Caco-2 (cell line): ENCODE measurements at regions not wholly inside any gene's neighbourhood (a gene's known extent, or its start where the extent isn't known, plus 50 kb on each side); places are given as distances from the start of the nearest gene placed in this dataset.

Experiments
- BruUV-seq: library from RNA; stranded (reverse); fragments of 400-500 nt; replicated peaks from 2 replicates; lab custom pipeline; 2021; lab: Mats Ljungman, UMichigan
- CTCF ChIA-PET: fragments of 300-600 bp; sonication (Branson Sonifier 250); formaldehyde crosslinking; loops from one replicate; lab custom pipeline; 2022; ENCODE audit warnings: antibody characterized with exemption; lab: Charles Lee
- POLR2A ChIA-PET: fragments of 300-600 bp; sonication (Branson Sonifier 250); formaldehyde crosslinking; loops from one replicate; lab custom pipeline; 2022; ENCODE audit warnings: antibody characterized with exemption; lab: Charles Lee
- DNase-seq, 2 experiments: peaks; one replicate each; pipeline versions ENCODE4 v3.0.0 to v3.0.0-alpha.2; 2020 to 2022
- H3K27me3 ChIP-seq: replicated peaks from 2 replicates; pipeline ENCODE4 v1.6.0; 2011; ENCODE audit warnings: low read length; ENCODE audit not compliant: control insufficient read depth, insufficient read depth
- H3K36me3 ChIP-seq: 2 replicates; pipeline ENCODE4 v1.5.1; 2011; ENCODE audit warnings: low read length; ENCODE audit not compliant: control insufficient read depth, insufficient read depth
- H3K4me1 ChIP-seq: fragments of 250-450 bp; sonication (Bioruptor Pico); 2 replicates; pipeline ENCODE4 v1.5.1; 2020; ENCODE audit warnings: mild to moderate bottlenecking
- H3K4me3 ChIP-seq: 2 replicates; pipeline ENCODE4 v1.5.1; 2011; ENCODE audit warnings: low read depth, mild to moderate bottlenecking, control low read depth, low read length
- H3K9me3 ChIP-seq: fragments of 250-450 bp; sonication (Bioruptor Pico); 2 replicates; pipeline ENCODE4 v1.5.1; 2020; ENCODE audit warnings: mild to moderate bottlenecking, moderate library complexity
- H3K27ac Mint-ChIP-seq: one replicate; pipeline ENCODE4 v1.8.0; 2022; ENCODE audit warnings: mixed read lengths; ENCODE audit not compliant: unreplicated experiment
- H3K27me3 Mint-ChIP-seq: one replicate; pipeline ENCODE4 v1.8.0; 2022; ENCODE audit warnings: mixed read lengths; ENCODE audit not compliant: insufficient read depth, unreplicated experiment
- H3K36me3 Mint-ChIP-seq: one replicate; pipeline ENCODE4 v1.8.0; 2022; ENCODE audit warnings: mild to moderate bottlenecking, mixed read lengths; ENCODE audit not compliant: insufficient read depth, unreplicated experiment
- H3K4me1 Mint-ChIP-seq: one replicate; pipeline ENCODE4 v1.8.0; 2022; ENCODE audit warnings: low read depth, mixed read lengths; ENCODE audit not compliant: unreplicated experiment
- H3K4me3 Mint-ChIP-seq: one replicate; pipeline ENCODE4 v1.8.0; 2022; ENCODE audit warnings: mild to moderate bottlenecking, moderate library complexity, mixed read lengths; ENCODE audit not compliant: unreplicated experiment
- H3K9me3 Mint-ChIP-seq: one replicate; pipeline ENCODE4 v1.8.0; 2022; ENCODE audit warnings: mixed read lengths; ENCODE audit not compliant: unreplicated experiment
- CTCF ChIP-seq, 2 experiments: fragments of 200-600 bp in 1 of 2; IDR thresholded peaks; 1 replicate in 1 of 2; 2 replicates in 1 of 2; pipeline versions ENCODE4 v1.5.1 to v1.8.0; 2011 to 2022; ENCODE audit warnings: antibody characterized with exemption in 1 of 2, control low read depth in 1 of 2, inconsistent platforms in 1 of 2, low read depth in 1 of 2, low read length in 1 of 2, mild to moderate bottlenecking in 1 of 2, moderate library complexity in 1 of 2; ENCODE audit not compliant: insufficient read depth in 1 of 2, severe bottlenecking in 1 of 2, unreplicated experiment in 1 of 2
- intact Hi-C: fragments of 100-400 bp; cut with micrococcal nuclease; formaldehyde crosslinking; loops from one replicate; pipeline ENCODE4 v1.10.0; 2022; ENCODE audit not compliant: unreplicated experiment

GRCh38 chr17:77388384-77389306 is 247.9 kb downstream of the SEC14L1 start:
- ChIA-PET CTCF (interaction anchor here (0.6 to 1.1 kb wide), 2 partner anchors 36 to 63 kb away, joined by 3 read pairs; no protein-coding TSS in a partner anchor), POLR2A (interaction anchor here (0.5 kb wide), 1 partner anchor 298 kb away, joined by 6 read pairs; no protein-coding TSS in a partner anchor)
- Mint-ChIP-seq H3K9me3 (no peaks in the 10 kb centered on the region), H3K27ac (peak overlapping the region; percentile 79), H3K36me3 (peaks cover 42% of the 10 kb centered on the region), H3K4me1 (peaks cover 65% of the 10 kb centered on the region), H3K4me3 (peak overlapping the region; percentile 31), H3K27me3 (no peaks in the 10 kb centered on the region)
- BruUV-seq: no TSS peak
- peaks cover 78% of the 10 kb centered on the region for H3K4me1 ChIP-seq
- DNase-seq: peak; percentile 26 to 79
- intact Hi-C loops: no loop called here
- TF ChIP-seq CTCF (IDR thresholded peaks at IDR 0.05; ENCODE audit: insufficient read depth in 1 of 2, low read depth in 1 of 2, low read length in 1 of 2, severe bottlenecking in 1 of 2, unreplicated experiment in 1 of 2): no peak
- no peaks in the 10 kb centered on the region for H3K9me3 ChIP-seq
- no peak overlapping the region for H3K4me3 ChIP-seq
- H3K27me3 ChIP-seq: no peaks in the 10 kb centered on the region
- no peaks in the 10 kb centered on the region for H3K36me3 ChIP-seq

- H3K36me3 ChIP-seq: no peaks in the 10 kb centered on the region
- Mint-ChIP-seq H3K4me1 (peaks cover 63% of the 10 kb centered on the region), H3K36me3 (peaks cover 36% of the 10 kb centered on the region), H3K4me3 (no peak overlapping the region), H3K9me3 (no peaks in the 10 kb centered on the region), H3K27ac (peak overlapping the region; percentile 80), H3K27me3 (no peaks in the 10 kb centered on the region)
- BruUV-seq: no TSS peak
- no peak for TF ChIP-seq CTCF (IDR thresholded peaks at IDR 0.05; ENCODE audit: insufficient read depth in 1 of 2, low read depth in 1 of 2, low read length in 1 of 2, severe bottlenecking in 1 of 2, unreplicated experiment in 1 of 2)
- intact Hi-C loops: loop anchor here (5.0 kb wide), 1 partner anchor 59 kb away; no protein-coding TSS in a partner anchor
- POLR2A ChIA-PET: no interaction called here
- CTCF ChIA-PET: no interaction called here
- H3K4me3 ChIP-seq: no peak overlapping the region
- H3K27me3 ChIP-seq: no peaks in the 10 kb centered on the region
- DNase-seq: no peak
- H3K9me3 ChIP-seq: no peaks in the 10 kb centered on the region
- peaks cover 79% of the 10 kb centered on the region for H3K4me1 ChIP-seq
These were observed 250.1 kb downstream of the SEC14L1 start for GRCh38 chr17:77390870-77391269.

DNA sequence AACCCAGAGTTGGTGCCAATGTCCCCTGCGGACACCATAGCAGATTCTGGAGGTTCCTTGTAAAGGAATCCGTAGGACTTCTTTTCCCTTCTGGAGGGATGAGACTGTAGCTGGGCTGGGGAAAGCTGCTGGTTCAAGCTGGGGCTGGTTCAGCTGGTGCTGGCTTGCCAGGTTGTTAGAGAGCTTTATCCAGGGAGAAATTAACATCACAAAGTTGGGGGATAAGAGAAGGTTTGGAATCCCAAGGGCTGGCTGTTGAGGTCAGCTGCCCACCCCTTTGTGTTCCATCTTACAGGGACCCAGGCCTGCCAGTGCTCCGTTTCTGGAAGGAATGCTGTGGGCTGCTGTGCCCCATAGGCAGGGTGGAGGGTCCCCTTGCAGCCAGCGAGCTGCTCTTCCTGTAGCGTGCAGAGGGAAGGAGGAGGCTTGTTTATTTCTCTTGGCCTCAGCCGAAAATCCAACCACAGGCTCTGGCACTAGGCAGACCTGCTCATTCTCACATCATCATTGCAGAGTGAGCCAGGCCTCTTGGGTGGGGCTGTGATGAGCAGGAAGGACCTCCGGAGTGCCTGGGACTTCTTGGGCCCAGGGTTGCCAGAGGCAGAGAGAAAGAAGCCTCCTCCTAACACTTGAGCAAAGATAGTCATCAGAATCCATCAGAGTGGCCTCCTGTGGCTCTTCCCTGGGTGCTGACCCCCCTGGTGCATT is 251.1 kb downstream of the SEC14L1 start:
- POLR2A ChIA-PET: interaction anchor here (0.9 to 1.1 kb wide), 2 partner anchors 9 to 38 kb away, joined by 3 to 15 read pairs; no protein-coding TSS in a partner anchor
- BruUV-seq: TSS peak; percentile 89
- DNase-seq: no peak
- no peaks in the 10 kb centered on the region for H3K27me3 ChIP-seq
- Mint-ChIP-seq H3K9me3 (no peaks in the 10 kb centered on the region), H3K4me3 (peak overlapping the region; percentile 19), H3K27me3 (no peaks in the 10 kb centered on the region), H3K36me3 (peaks cover 35% of the 10 kb centered on the region), H3K4me1 (peaks cover 53% of the 10 kb centered on the region), H3K27ac (peak overlapping the region; percentile 80)
- no peaks in the 10 kb centered on the region for H3K9me3 ChIP-seq
- peaks cover 70% of the 10 kb centered on the region for H3K4me1 ChIP-seq
- H3K36me3 ChIP-seq: no peaks in the 10 kb centered on the region
- CTCF ChIA-PET: interaction anchor here (1.1 kb wide), 2 partner anchors 9 kb away, joined by 4 to 5 read pairs; no protein-coding TSS in a partner anchor
- intact Hi-C loops: loop anchor here (1.0 to 5.0 kb wide), 2 partner anchors 10 to 60 kb away; no protein-coding TSS in a partner anchor
- no peak overlapping the region for H3K4me3 ChIP-seq
- no peak for TF ChIP-seq CTCF (IDR thresholded peaks at IDR 0.05; ENCODE audit: insufficient read depth in 1 of 2, low read depth in 1 of 2, low read length in 1 of 2, severe bottlenecking in 1 of 2, unreplicated experiment in 1 of 2)
